Neural progenitor cell (in vitro differentiated cells): ENCODE measurements at regions not wholly inside any gene's neighbourhood (a gene's known extent, or its start where the extent isn't known, plus 50 kb on each side); places are given as distances from the start of the nearest gene placed in this dataset.

Source experiments
- CTCF ChIP-seq: fragments of 200-600 bp; sonication (generic); IDR thresholded peaks from 2 replicates; pipeline ENCODE4 v1.5.1; 2017; ENCODE audit warnings: antibody characterized with exemption, mild to moderate bottlenecking
- EZH2 ChIP-seq: fragments of 200-600 bp; sonication (generic); IDR thresholded peaks from 2 replicates; pipeline ENCODE4 v1.6.1; 2017; ENCODE audit warnings: antibody characterized with exemption, mild to moderate bottlenecking, moderate library complexity

DNA sequence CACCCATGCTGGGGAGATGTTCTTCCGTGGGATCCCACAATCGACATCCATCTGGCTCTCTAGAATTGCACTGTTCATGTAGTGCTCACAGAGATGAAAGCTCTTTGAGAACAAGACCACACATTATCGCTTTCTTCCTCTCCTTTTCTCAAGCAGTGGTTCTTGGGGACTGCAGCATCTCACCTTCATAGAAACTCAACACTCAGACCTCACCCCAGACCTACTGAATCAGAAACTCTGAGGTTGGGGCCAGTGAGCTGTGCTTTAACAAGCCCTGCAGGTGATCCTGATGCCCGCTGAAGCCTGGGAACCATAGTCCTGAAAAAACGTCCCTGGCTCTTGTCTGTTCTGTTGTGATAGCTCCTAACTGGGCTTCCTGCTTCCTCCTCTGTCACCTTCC lies 251.3 kb upstream of the FGGY start:
- TF ChIP-seq CTCF (no peak), EZH2 (no peak)
